ENCODE measurements at regions not wholly inside any gene's neighbourhood (a gene's known extent, or its start where the extent isn't known, plus 50 kb on each side); places are given as distances from the start of the nearest gene placed in this dataset.

DNA sequence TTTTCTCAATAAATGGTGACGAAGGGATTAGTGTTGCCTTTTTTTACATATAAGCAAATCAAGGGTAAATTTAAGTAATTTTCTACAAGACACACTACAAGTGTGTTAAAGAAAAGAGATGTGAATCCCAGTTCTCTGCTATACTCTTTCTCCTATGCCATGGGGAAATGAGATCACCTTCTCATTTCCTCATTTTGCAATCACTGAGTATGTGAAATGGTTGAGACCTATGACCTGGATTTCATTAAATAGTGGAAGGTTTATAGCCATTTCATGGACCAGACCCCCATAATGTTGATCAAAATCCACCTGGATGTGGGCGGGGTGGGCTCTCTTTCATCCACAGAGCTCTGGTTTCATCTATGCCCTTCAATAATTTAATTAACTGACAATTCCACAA is 66.9 kb upstream of the SLIT3 start:
- Histone ChIP-seq H3K9me3 (replicated peaks) (peaks cover 23% of the 10 kb centered on the region), H3K27me3 (ENCODE audit: low read depth) (peaks cover 15% of the 10 kb centered on the region), H3K4me3 (no peak overlapping the region), H3K36me3 (no peaks in the 10 kb centered on the region), H3K27ac (replicated peaks) (no peak overlapping the region), H3K4me1 (no peaks in the 10 kb centered on the region)
- intact Hi-C loops (cut with micrococcal nuclease): no loop called here
- no peak for TF ChIP-seq CTCF (IDR thresholded peaks at IDR 0.05; ENCODE audit: borderline replicate concordance)
- DNase-seq: no peak

- intact Hi-C loops (cut with micrococcal nuclease): no loop called here
Measured at GRCh38 chr5:169357291-169357690, 56.4 kb upstream of the SLIT3 start.

DNA sequence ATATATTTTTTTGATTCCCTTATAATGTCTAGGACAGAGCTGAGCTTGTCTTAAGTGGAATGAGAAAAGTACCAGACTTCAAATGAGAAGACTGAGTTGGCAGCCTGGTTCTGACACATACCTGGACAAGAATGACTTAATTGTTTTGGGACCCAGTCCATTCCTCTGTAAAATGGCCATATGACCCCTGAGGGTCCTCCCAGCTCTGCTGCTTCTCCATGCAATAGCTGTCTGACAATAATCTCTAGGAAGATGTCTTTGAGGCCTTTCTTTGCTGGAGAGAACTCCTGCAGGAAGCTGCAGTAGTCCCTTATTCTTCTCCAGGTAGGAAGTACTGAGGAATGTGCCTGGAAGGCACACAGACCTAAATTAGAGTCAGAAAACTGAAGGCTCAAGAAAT is 55.9 kb upstream of the SLIT3 start:
- H3K27me3 ChIP-seq (ENCODE audit: low read depth): peaks cover 28% of the 10 kb centered on the region

More at GRCh38 chr5:169357291-169357690, 56.4 kb upstream of the SLIT3 start:
- TF ChIP-seq CTCF (IDR thresholded peaks at IDR 0.05; ENCODE audit: borderline replicate concordance): no peak
- H3K36me3 ChIP-seq: no peaks in the 10 kb centered on the region
- H3K4me3 ChIP-seq: no peak overlapping the region
- H3K9me3 ChIP-seq (replicated peaks): no peaks in the 10 kb centered on the region
- H3K4me1 ChIP-seq: no peaks in the 10 kb centered on the region
- no peak overlapping the region for H3K27ac ChIP-seq (replicated peaks)
- peaks cover 28% of the 10 kb centered on the region for H3K27me3 ChIP-seq (ENCODE audit: low read depth)
- DNase-seq: no peak

DNA sequence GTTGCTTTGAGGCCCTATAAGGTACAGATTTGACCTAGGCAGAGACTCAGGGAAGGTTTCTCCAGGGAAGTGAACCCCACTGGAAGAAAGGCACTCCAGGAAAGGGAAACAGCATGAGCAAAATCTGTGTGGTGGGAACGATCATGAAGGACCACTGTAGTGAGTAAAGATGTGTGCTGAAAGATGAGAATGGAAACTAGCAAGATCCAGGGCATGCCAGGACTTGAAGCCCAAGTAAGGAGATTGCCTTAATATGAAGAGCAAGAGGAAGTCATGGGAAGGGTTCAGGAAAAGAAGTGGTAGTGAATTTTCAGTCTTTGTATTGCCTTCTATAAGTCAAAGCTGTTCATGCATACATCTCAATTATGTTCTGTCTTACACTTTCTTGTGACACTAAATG is 55.2 kb upstream of the SLIT3 start:
- Histone ChIP-seq H3K36me3 (no peaks in the 10 kb centered on the region), H3K9me3 (replicated peaks) (no peaks in the 10 kb centered on the region), H3K4me3 (no peak overlapping the region), H3K27ac (replicated peaks) (no peak overlapping the region), H3K4me1 (no peaks in the 10 kb centered on the region), H3K27me3 (ENCODE audit: low read depth) (peaks cover 32% of the 10 kb centered on the region)
- TF ChIP-seq CTCF (IDR thresholded peaks at IDR 0.05; ENCODE audit: borderline replicate concordance): no peak
- DNase-seq: no peak
- intact Hi-C loops (cut with micrococcal nuclease): no loop called here

More for the DNA sequence above, 55.9 kb upstream of the SLIT3 start:
- Histone ChIP-seq H3K4me3 (no peak overlapping the region), H3K27ac (replicated peaks) (no peak overlapping the region), H3K4me1 (no peaks in the 10 kb centered on the region), H3K9me3 (replicated peaks) (no peaks in the 10 kb centered on the region), H3K36me3 (no peaks in the 10 kb centered on the region)
- no peak for DNase-seq
- no peak for TF ChIP-seq CTCF (IDR thresholded peaks at IDR 0.05; ENCODE audit: borderline replicate concordance)
- intact Hi-C loops (cut with micrococcal nuclease): no loop called here

DNA sequence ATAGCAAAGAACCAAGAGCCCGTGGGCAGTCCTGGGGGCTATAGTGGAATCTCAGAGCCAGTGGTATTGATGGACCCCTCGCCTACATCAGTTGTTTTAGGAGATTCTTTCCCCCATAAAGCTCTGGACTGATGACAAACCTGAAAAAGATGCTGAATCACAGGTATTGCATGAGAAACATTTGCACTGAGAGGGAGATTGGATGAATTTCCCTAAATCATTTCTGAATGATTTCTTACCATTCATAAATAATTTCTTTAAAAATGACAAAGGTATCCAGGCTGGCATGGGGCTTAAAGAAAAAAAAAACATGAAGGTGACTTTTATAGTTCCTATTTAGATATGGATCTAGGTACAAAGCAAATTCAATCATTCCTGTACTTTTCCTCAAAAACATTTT is 54.0 kb upstream of the SLIT3 start:
- no peak for TF ChIP-seq CTCF (IDR thresholded peaks at IDR 0.05; ENCODE audit: borderline replicate concordance)
- no peaks in the 10 kb centered on the region for H3K36me3 ChIP-seq
- no peak for DNase-seq
- intact Hi-C loops (cut with micrococcal nuclease): no loop called here
- H3K4me3 ChIP-seq: no peak overlapping the region
- H3K27ac ChIP-seq (replicated peaks): no peak overlapping the region
- H3K27me3 ChIP-seq (ENCODE audit: low read depth): peaks cover 42% of the 10 kb centered on the region
- H3K4me1 ChIP-seq: peaks cover 6% of the 10 kb centered on the region
- no peaks in the 10 kb centered on the region for H3K9me3 ChIP-seq (replicated peaks)

- H3K4me1 ChIP-seq: peaks cover 6% of the 10 kb centered on the region
- intact Hi-C loops (cut with micrococcal nuclease): no loop called here
- H3K4me3 ChIP-seq: no peak overlapping the region
- no peak for DNase-seq
- H3K36me3 ChIP-seq: no peaks in the 10 kb centered on the region
- H3K27ac ChIP-seq (replicated peaks): no peak overlapping the region
- TF ChIP-seq CTCF (IDR thresholded peaks at IDR 0.05; ENCODE audit: borderline replicate concordance): no peak
- peaks cover 48% of the 10 kb centered on the region for H3K27me3 ChIP-seq (ENCODE audit: low read depth)
- no peaks in the 10 kb centered on the region for H3K9me3 ChIP-seq (replicated peaks)
Measured at GRCh38 chr5:169354263-169354662, 53.3 kb upstream of the SLIT3 start.
